Thyroid gland (tissue), 4 donors: ENCODE measurements at regions not wholly inside any gene's neighbourhood (a gene's known extent, or its start where the extent isn't known, plus 50 kb on each side); places are given as distances from the start of the nearest gene placed in this dataset.

Experiments used
- CTCF ChIP-seq, 6 experiments: fragments of 200-600 bp in 3 of 6; fragments of 450-650 bp in 3 of 6; sonication (generic) in 3 of 6; IDR thresholded peaks; one replicate each; pipeline ENCODE4 v1.5.1; 2016 to 2019; ENCODE audit warnings: antibody characterized with exemption in 6 of 6, mild to moderate bottlenecking in 2 of 6, inconsistent platforms in 1 of 6, moderate library complexity in 1 of 6
- POLR2A ChIP-seq, 2 donors: fragments of 450-650 bp; IDR thresholded peaks; one replicate each; pipeline ENCODE4 v1.6.1; 2017; ENCODE audit warnings: antibody characterized with exemption in 2 of 2, mild to moderate bottlenecking in 2 of 2, moderate library complexity in 1 of 2

GRCh38 chr2:177024765-177025164 lies 187.8 kb upstream of the HNRNPA3 start:
- TF ChIP-seq POLR2A (IDR thresholded peaks at IDR 0.05) (no peak), CTCF (IDR thresholded peaks at IDR 0.05) (no peak)
